GM06990 (cell line): ENCODE measurements at regions not wholly inside any gene's neighbourhood (a gene's known extent, or its start where the extent isn't known, plus 50 kb on each side); places are given as distances from the start of the nearest gene placed in this dataset.

Source experiments
- DNase-seq: peaks from one replicate; pipeline ENCODE4 v3.0.0-alpha.2; 2011; ENCODE audit not compliant: insufficient read length; ENCODE audit errors: extremely low read depth
- H3K27me3 ChIP-seq: replicated peaks from 2 replicates; pipeline ENCODE4 v1.6.0; 2011; ENCODE audit warnings: low read length; ENCODE audit not compliant: control insufficient read depth, insufficient read depth
- H3K36me3 ChIP-seq: 2 replicates; pipeline ENCODE4 v1.5.1; 2011; ENCODE audit warnings: low read length; ENCODE audit not compliant: control insufficient read depth, insufficient read depth
- H3K4me3 ChIP-seq: replicated peaks from 2 replicates; pipeline ENCODE4 v1.5.1; 2011; ENCODE audit warnings: low read depth, mild to moderate bottlenecking, control low read depth, low read length
- TF ChIP-seq, protein P1 (sequence below): IDR thresholded peaks from 2 replicates; pipeline ENCODE4 v1.5.1; 2011; ENCODE audit warnings: low read length, control low read depth, mild to moderate bottlenecking, inconsistent platforms; ENCODE audit not compliant: insufficient read depth, poor library complexity, severe bottlenecking

DNA sequence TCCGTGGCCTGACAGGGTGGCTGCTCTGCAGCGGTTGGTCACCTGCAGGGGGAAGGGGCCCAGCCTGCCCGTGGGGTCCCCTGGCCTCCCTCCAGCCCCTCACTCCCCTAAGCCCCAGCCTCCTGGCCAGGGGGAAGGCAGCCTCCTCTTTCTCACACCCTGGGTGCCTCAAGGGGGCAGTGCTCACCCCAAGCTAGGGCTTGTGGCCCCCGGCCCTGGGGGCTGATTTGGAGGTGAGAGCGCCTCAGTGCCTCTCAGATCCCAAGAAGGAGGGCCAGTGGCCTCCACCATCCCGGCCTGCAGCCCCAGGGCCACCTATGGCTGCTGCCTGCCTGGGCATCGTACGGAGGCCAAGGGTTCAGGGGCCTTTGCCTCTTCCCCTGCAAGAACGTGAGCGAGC, 66.4 kb upstream of the TTC34 start:
- no peaks in the 10 kb centered on the region for H3K36me3 ChIP-seq
- H3K27me3 ChIP-seq: no peaks in the 10 kb centered on the region
- TF ChIP-seq, protein P1, sequence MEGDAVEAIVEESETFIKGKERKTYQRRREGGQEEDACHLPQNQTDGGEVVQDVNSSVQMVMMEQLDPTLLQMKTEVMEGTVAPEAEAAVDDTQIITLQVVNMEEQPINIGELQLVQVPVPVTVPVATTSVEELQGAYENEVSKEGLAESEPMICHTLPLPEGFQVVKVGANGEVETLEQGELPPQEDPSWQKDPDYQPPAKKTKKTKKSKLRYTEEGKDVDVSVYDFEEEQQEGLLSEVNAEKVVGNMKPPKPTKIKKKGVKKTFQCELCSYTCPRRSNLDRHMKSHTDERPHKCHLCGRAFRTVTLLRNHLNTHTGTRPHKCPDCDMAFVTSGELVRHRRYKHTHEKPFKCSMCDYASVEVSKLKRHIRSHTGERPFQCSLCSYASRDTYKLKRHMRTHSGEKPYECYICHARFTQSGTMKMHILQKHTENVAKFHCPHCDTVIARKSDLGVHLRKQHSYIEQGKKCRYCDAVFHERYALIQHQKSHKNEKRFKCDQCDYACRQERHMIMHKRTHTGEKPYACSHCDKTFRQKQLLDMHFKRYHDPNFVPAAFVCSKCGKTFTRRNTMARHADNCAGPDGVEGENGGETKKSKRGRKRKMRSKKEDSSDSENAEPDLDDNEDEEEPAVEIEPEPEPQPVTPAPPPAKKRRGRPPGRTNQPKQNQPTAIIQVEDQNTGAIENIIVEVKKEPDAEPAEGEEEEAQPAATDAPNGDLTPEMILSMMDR: no peak
- DNase-seq: no peak
- no peak overlapping the region for H3K4me3 ChIP-seq

DNA sequence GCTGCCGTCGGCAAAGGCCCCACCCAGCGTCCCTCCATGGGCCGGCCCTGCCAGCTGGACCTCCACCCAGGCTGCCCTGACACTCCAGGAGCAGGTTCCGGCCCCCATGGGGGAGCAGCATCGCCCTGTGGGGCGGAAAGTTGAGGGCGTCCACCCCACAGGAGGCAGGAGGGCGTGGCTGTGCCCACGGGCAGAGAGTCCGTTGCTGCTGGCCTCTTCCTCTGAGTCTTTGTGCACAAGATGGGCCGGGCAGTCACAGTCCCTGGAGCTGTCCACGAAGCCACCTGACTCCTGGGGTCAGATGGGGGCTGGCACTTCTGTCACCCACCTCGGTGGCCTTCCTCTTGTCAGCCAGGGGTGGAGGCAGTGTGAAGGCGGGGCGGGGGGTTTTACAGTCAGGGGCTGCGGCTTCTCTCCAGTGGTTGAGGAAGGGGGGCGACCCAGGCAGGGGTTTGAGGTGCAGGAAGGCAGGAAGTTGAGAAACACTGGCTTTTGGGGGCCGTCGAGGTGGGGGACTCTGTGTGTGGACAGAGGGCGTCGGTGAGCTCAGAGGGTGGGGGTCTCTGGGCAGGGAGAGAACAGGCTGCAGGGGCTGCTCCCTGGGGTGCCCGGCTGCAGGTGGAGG, 67.2 kb upstream of the TTC34 start:
- Histone ChIP-seq H3K4me3 (no peak overlapping the region), H3K36me3 (no peaks in the 10 kb centered on the region), H3K27me3 (no peaks in the 10 kb centered on the region)
- TF ChIP-seq, protein P1: no peak
- no peak for DNase-seq

DNA sequence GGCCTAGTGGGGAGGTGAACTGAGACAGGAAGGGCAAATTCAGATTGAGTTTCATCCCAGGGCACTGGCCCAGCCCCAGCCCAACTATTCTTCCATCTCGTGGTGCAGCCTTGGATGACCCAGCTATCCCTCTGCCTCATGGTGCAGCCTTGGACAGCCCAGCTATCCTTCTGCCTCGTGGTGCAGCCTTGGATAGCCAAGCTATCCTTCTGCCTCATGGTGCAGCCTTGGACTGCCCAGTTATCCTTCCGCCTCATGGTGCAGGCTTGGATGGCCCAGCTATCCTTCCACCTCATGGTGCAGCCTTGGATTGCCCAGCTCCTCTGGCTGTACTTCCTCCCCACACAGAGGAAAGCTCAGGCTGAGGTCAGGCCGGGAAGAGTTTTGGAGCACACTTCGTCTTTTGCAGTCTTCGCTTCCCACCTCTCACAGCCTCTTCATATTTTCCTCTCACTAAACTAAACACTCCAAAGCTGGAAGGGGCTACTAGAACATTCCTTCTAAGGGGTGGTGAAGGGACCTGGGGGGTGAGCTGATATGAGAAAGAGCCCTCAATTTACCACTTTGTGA, 69.8 kb upstream of the TTC34 start:
- TF ChIP-seq, protein P1: no peak
- Histone ChIP-seq H3K4me3 (no peak overlapping the region), H3K27me3 (no peaks in the 10 kb centered on the region), H3K36me3 (no peaks in the 10 kb centered on the region)
- no peak for DNase-seq

DNA sequence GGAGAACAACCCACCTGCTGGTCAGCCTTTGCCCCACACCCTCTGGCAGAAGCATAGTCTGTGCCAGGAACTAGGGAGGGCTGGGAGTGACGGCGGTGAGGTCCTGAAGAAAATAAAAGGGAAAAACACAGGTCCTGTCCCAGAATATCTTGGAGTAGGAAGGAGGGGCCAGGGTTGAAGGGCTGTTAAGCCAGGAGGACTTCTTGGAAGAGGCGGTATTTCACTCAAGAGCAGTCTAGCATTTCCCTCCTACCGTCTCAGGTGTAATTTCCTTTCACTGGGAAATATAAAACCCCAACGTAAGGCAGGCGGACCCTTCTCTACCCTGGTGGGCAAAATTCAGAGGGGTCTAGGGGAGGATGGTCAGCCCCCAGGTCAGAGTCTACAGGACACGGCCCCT, 72.7 kb upstream of the TTC34 start:
- DNase-seq: no peak
- Histone ChIP-seq H3K36me3 (no peaks in the 10 kb centered on the region), H3K4me3 (no peak overlapping the region), H3K27me3 (no peaks in the 10 kb centered on the region)
- TF ChIP-seq, protein P1: no peak

DNA sequence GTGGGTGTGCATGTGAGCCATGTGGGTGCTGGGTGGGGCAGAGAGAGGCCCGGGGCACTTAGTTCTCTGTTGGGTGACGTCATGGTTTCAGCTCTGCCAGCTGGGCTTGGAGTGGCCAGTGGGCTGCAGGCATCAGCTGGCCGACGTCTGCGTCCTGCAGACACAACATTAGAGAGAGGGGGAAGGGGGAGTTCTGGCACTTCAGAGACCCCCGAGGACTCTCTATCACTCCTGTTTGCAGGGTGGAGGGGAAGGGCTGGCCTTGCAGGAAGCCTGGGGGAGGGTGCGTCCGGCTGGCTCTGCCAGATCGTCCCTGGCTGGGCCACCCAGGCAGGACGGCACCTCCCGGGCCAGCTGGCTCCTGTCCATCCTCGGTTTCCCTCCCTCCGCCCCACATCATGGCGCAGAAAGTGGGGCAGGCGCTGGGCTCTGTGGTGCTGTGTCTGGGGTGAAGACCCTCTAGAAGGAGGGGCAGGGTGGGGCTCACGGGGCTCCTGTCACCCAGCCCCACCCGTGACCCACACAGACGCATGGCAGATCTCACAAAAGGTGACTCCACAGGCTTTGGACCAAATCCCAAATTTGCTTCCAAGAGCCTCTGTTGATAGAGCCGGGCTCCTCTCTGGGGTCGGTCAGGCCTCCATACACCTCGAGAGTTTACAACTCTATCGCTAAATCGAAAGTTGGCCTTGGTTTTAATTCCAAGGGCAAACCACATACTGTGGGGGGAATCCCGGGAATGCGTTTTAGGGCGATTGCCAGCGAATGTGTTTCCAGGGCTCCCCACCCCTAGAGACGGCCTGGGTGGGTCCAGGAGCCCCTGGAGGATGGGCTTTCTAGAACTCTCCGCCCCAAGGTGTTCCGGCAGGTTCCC, 73.4 kb upstream of the TTC34 start:
- Histone ChIP-seq H3K36me3 (no peaks in the 10 kb centered on the region), H3K4me3 (no peak overlapping the region), H3K27me3 (no peaks in the 10 kb centered on the region)
- TF ChIP-seq, protein P1: no peak
- DNase-seq: no peak
